ENCODE measurements at regions not wholly inside any gene's neighbourhood (a gene's known extent, or its start where the extent isn't known, plus 50 kb on each side); places are given as distances from the start of the nearest gene placed in this dataset.

- DNase-seq = no peak
These were observed 271.4 kb downstream of the POLR1F start for GRCh38 chr7:19437446-19437845.

- no peak for DNase-seq
These were observed 280.9 kb downstream of the POLR1F start for GRCh38 chr7:19427944-19428343.

- DNase-seq = no peak
These were observed 276.6 kb upstream of the FERD3L start for GRCh38 chr7:19421861-19422260.

GRCh38 chr7:19417231-19417630, 272.0 kb upstream of the FERD3L start:
- DNase-seq = no peak

GRCh38 chr7:19415123-19415522, 269.9 kb upstream of the FERD3L start:
- DNase-seq = no peak

GRCh38 chr7:19413443-19413965, 268.3 kb upstream of the FERD3L start:
- DNase-seq = no peak

- no peak for DNase-seq
These were observed 265.5 kb upstream of the FERD3L start for GRCh38 chr7:19410691-19411090.

GRCh38 chr7:19410106-19410505, 264.9 kb upstream of the FERD3L start:
- DNase-seq = no peak

- no peak for DNase-seq
These were observed 263.5 kb upstream of the FERD3L start for GRCh38 chr7:19408706-19409220.

- no peak for DNase-seq
These were observed 262.0 kb upstream of the FERD3L start for GRCh38 chr7:19407270-19407669.

- DNase-seq = no peak
These were observed 260.3 kb upstream of the FERD3L start for GRCh38 chr7:19405541-19405940.

- no peak for DNase-seq
These were observed 259.7 kb upstream of the FERD3L start for GRCh38 chr7:19404912-19405329.

GRCh38 chr7:19403691-19404090, 258.5 kb upstream of the FERD3L start:
- no peak for DNase-seq

GRCh38 chr7:19401461-19401860, 256.2 kb upstream of the FERD3L start:
- DNase-seq = no peak

- no peak for DNase-seq
These were observed 255.6 kb upstream of the FERD3L start for GRCh38 chr7:19400758-19401254.

- DNase-seq = no peak
These were observed 252.7 kb upstream of the FERD3L start for GRCh38 chr7:19397911-19398310.

- DNase-seq = no peak
These were observed 247.0 kb upstream of the FERD3L start for GRCh38 chr7:19392246-19392645.

- no peak for DNase-seq
These were observed 245.6 kb upstream of the FERD3L start for GRCh38 chr7:19390795-19391194.

GRCh38 chr7:19381321-19381720, 236.1 kb upstream of the FERD3L start:
- no peak for DNase-seq

GRCh38 chr7:19378345-19378714, 233.1 kb upstream of the FERD3L start:
- no peak for DNase-seq

GRCh38 chr7:19377611-19378344, 232.6 kb upstream of the FERD3L start:
- DNase-seq = no peak

- no peak for DNase-seq
These were observed 231.3 kb upstream of the FERD3L start for GRCh38 chr7:19376538-19376937.

GRCh38 chr7:19375976-19376375, 230.8 kb upstream of the FERD3L start:
- no peak for DNase-seq

- no peak for DNase-seq
These were observed 228.1 kb upstream of the FERD3L start for GRCh38 chr7:19373334-19373733.

GRCh38 chr7:19369806-19370205, 224.6 kb upstream of the FERD3L start:
- no peak for DNase-seq

Data from activated CD4-positive, alpha-beta T cell treated with anti-CD3 and anti-CD28 coated beads, Interleukin-2, amount 50 U/mL, for 16 hours (primary cell).